Prostate gland (tissue), 2 donors: ENCODE measurements at regions not wholly inside any gene's neighbourhood (a gene's known extent, or its start where the extent isn't known, plus 50 kb on each side); places are given as distances from the start of the nearest gene placed in this dataset.

Experiments used
- DNase-seq: peaks from one replicate; pipeline ENCODE4 v3.0.0-alpha.2; 2019; ENCODE audit warnings: low spot score
- H3K27ac ChIP-seq, 2 donors: fragments of 200-600 bp; sonication (generic); 2 replicates each; pipeline ENCODE4 v1.5.1; 2017 to 2019
- H3K27me3 ChIP-seq: fragments of 200-600 bp; sonication (generic); replicated peaks from 2 replicates; pipeline ENCODE4 v1.5.1; 2019; ENCODE audit not compliant: insufficient read depth
- H3K36me3 ChIP-seq, 2 donors: fragments of 200-600 bp; sonication (generic); 1 replicate in 1 of 2; 2 replicates in 1 of 2; pipeline versions ENCODE4 v1.5.1 to v1.8.1; 2017 to 2019
- H3K4me1 ChIP-seq: fragments of 200-600 bp; sonication (generic); replicated peaks from 2 replicates; pipeline ENCODE4 v1.5.1; 2019
- H3K4me3 ChIP-seq, 2 donors: fragments of 200-600 bp; sonication (generic); 2 replicates each; pipeline ENCODE4 v1.5.1; 2017 to 2019
- H3K9me3 ChIP-seq: fragments of 200-600 bp; sonication (generic); 2 replicates; pipeline ENCODE4 v1.5.1; 2017
- CTCF ChIP-seq, 4 experiments: fragments of 200-600 bp in 2 of 4; fragments of 450-650 bp in 2 of 4; sonication (generic) in 2 of 4; IDR thresholded peaks; 1 replicate in 3 of 4; 2 replicates in 1 of 4; pipeline ENCODE4 v1.5.1; 2016 to 2019; ENCODE audit warnings: antibody characterized with exemption in 4 of 4, mild to moderate bottlenecking in 2 of 4, moderate library complexity in 2 of 4
- POLR2A ChIP-seq: fragments of 450-650 bp; IDR thresholded peaks from one replicate; pipeline ENCODE4 v1.6.1; 2016; ENCODE audit warnings: antibody characterized with exemption, mild to moderate bottlenecking
- POLR2AphosphoS5 ChIP-seq: sonication (generic); formaldehyde crosslinking; IDR thresholded peaks from one replicate; pipeline ENCODE4 v1.6.1; 2017; ENCODE audit warnings: antibody characterized with exemption
- WGBS: methylation state at CpG from one replicate; pipeline ENCODE4 v1.1.5; 2018; 5-methylcytosine and 5-hydroxymethylcytosine counted together
- intact Hi-C: fragments of 100-400 bp; cut with DNase I; formaldehyde crosslinking; loops from one replicate; pipeline ENCODE4 v1.14.2; 2022

GRCh38 chr22:47325249-47325648 lies 562.8 kb downstream of the TBC1D22A start:
- Histone ChIP-seq H3K27ac (no peak overlapping the region), H3K4me1 (no peaks in the 10 kb centered on the region), H3K9me3 (no peaks in the 10 kb centered on the region), H3K36me3 (no peaks in the 10 kb centered on the region), H3K27me3 (no peaks in the 10 kb centered on the region), H3K4me3 (no peak overlapping the region)
- no peak for DNase-seq
- 95% methylated on average over 3 of the region's 3 CpGs for WGBS
- intact Hi-C loops: no loop called here
- TF ChIP-seq POLR2A (no peak), CTCF (IDR thresholded peaks at IDR 0.05) (no peak), POLR2AphosphoS5 (no peak)

DNA sequence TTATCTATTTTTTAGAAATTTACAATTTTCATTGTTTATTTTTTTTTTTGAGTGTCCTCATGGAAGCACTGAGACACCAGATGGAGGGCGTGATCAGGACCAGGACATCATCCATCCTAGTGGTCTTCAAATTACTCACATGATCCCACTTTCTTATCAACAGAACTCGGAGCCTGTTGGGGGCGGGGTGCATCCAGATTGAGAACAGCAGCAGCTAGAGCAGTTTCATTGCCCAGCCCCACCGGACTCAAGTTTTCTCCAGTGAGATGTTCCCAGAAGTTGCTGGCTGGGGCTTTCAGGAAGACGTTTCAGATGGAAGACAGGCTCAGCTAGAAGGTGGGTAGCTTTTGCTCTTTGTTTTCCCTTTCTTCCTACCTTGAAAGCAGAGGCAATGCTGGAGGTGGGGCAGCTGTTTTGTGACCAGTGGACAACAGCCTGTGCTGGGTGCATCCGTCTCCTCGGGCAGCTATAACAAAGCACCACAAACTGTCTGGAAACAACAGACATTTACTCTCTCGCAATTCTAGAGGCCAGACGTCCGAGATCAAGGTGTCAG lies 562.1 kb downstream of the TBC1D22A start:
- H3K27ac ChIP-seq: no peak overlapping the region
- H3K4me1 ChIP-seq: no peaks in the 10 kb centered on the region
- no peak for DNase-seq
- intact Hi-C loops: no loop called here
- H3K9me3 ChIP-seq: no peaks in the 10 kb centered on the region
- WGBS: 66% methylated on average over 10 of the region's 10 CpGs
- TF ChIP-seq CTCF (IDR thresholded peaks at IDR 0.05) (no peak), POLR2A (no peak), POLR2AphosphoS5 (no peak)
- no peaks in the 10 kb centered on the region for H3K36me3 ChIP-seq
- no peak overlapping the region for H3K4me3 ChIP-seq
- no peaks in the 10 kb centered on the region for H3K27me3 ChIP-seq

GRCh38 chr22:47323518-47323917 lies 561.1 kb downstream of the TBC1D22A start:
- DNase-seq: no peak
- no peaks in the 10 kb centered on the region for H3K4me1 ChIP-seq
- TF ChIP-seq POLR2A (no peak), POLR2AphosphoS5 (no peak), CTCF (IDR thresholded peaks at IDR 0.05) (no peak)
- H3K9me3 ChIP-seq: no peaks in the 10 kb centered on the region
- intact Hi-C loops: no loop called here
- no peaks in the 10 kb centered on the region for H3K27me3 ChIP-seq
- no peak overlapping the region for H3K4me3 ChIP-seq
- H3K36me3 ChIP-seq: no peaks in the 10 kb centered on the region
- H3K27ac ChIP-seq: no peak overlapping the region
- 56% methylated on average over 6 of the region's 6 CpGs for WGBS

DNA sequence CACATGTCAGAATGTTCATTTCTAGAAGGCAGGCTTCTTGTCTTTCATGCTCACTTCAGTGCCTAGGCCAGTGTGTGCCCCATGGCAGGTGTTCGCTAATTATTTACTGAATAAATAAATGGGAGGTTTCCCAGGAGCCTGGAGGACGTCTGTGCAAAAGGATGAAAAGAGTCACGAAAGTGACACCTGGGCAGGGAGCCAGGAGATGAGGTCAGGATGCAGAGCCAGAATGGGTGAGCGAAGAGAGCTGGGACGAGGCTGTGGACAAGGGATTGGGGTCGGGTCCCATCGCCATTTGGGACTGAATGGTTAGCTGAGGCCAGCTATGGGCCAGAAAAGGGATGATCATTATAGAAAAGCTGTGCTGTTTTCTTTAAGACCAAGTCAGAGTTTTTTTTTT lies 560.4 kb downstream of the TBC1D22A start:
- Histone ChIP-seq H3K27ac (no peak overlapping the region), H3K27me3 (no peaks in the 10 kb centered on the region), H3K4me1 (no peaks in the 10 kb centered on the region), H3K36me3 (no peaks in the 10 kb centered on the region), H3K4me3 (no peak overlapping the region), H3K9me3 (no peaks in the 10 kb centered on the region)
- intact Hi-C loops: no loop called here
- 31% methylated on average over 7 of the region's 7 CpGs for WGBS
- TF ChIP-seq POLR2A: no peak
- no peak for TF ChIP-seq POLR2AphosphoS5
- TF ChIP-seq CTCF (IDR thresholded peaks at IDR 0.05): no peak
- DNase-seq: no peak

DNA sequence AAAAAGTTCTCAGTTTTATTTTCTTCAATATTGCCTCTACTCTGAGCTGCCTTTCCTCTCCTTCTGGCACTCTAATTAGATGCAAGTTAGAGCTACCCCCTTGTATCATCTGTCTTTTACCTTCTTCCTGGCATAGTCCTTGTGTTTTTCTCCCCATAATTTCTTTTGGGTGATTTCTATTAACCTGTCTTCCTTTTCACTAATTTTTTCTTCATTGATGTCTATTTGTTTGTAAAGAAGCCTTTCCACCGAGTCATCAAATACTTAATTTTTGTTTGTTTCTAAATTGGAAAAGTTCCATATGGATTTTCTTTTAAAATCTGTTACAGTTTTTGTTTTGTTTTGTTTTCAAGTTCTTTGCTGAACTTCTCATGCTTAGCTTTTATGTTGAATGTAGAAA lies 558.1 kb downstream of the TBC1D22A start:
- DNase-seq: no peak
- H3K27ac ChIP-seq: no peak overlapping the region
- no peaks in the 10 kb centered on the region for H3K4me1 ChIP-seq
- 89% methylated on average over 1 of the region's 1 CpG for WGBS
- H3K4me3 ChIP-seq: no peak overlapping the region
- no peaks in the 10 kb centered on the region for H3K9me3 ChIP-seq
- no peaks in the 10 kb centered on the region for H3K27me3 ChIP-seq
- no peaks in the 10 kb centered on the region for H3K36me3 ChIP-seq
- intact Hi-C loops: no loop called here
- TF ChIP-seq POLR2AphosphoS5 (no peak), CTCF (IDR thresholded peaks at IDR 0.05) (no peak), POLR2A (no peak)
